DMS153 treated with DMSO at 0.1 percent for 48 hours (cell line): ENCODE measurements at regions not wholly inside any gene's neighbourhood (a gene's known extent, or its start where the extent isn't known, plus 50 kb on each side); places are given as distances from the start of the nearest gene placed in this dataset.
"Not testable (repeated sequence)": the region's sequence is repeated elsewhere in the genome, so short reads cannot be mapped to it uniquely, and the experiment has no call there.

Experiments used
- DNase-seq: peaks from one replicate; lab custom pipeline; 2025; ENCODE audit not compliant: unreplicated experiment; lab: John Stamatoyannopoulos, UW

DNA sequence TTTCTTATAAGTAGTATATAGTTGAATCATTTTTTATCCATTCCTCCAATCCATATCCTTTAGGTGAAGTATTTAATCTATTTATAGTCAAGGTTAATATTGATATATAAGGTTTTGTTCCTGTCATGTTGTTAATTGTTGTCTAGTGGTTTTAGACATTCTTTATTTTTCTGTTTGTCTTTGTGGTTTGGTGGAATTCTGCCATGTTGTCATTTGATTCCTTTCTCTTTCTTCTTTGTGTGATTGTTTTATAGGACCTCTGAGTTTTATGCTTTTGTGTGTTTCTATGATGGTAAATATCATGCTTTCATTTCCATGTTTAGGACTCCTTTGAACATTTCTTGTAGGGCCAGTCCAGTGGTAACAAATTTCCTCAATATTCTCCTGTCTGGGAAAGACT, 450.3 kb upstream of the BTBD3 start:
- no peak for DNase-seq

DNA sequence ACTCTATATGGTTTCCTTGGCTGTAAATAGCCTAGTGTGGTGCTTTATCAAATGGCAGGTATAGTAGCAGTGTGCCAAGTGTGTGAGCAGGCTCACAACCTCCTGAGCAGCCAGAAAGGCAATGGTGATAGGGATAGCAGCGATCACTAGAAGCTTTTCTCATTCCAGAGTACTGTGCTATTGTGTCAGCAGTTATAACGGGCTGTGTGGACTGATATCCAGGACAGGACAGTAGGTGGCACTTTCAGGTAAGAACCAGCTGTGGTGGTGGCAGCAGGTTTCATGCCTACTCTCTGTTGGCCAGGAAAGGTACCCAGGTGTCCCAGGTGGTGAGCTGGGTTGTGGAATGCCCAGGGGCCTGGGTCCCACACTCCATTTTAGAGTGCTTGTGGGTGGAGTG, 448.8 kb upstream of the BTBD3 start:
- no peak for DNase-seq

DNA sequence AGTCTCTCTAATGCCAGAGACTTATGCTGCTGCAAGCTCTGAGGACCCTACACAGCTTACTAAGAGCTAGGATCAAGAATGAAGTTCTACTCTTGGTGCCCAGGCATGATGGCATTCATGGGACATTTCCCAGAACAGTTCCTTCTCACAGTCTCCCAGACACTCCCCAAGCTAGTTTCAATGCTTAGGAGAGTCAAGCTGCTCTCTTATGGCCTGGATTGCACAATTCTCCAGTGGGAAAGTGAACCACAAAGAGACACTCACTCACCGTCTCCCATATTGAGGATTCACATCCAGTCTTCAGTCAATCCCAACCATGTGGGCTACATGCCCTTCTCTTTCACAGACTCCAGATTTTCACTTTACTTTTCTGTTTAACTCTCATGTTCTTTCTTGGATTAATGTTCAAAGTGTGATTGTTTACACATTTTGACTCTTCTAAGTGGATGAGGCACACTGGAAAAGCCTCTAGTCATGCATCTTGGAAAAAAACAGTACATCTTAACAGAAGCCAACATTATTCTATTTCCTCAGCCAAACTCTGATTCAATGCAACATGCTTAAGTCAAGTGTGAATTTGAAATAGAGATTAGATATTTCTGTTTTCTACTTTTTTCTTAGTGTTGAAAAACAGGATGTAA, 447.8 kb upstream of the BTBD3 start:
- DNase-seq, result no peak

DNA sequence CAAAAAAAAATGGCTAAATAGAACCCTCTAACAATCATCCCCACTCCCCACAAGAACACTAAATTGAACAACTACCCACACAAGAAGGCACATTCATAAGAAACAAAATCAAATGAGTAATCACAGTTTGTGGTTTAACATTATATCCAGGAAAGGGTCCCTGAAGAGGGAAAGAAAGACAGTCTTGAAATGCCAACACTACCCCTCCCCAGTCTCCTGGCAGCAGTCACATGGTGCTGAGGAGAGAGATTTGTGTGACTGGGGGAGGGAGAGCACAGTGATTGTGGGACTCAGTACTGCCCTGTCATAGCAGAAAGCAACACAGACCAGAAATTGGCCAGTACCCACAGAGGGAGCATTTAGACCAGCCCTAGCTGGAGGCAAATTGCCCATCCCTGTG, 443.7 kb upstream of the BTBD3 start:
- no peak for DNase-seq

DNA sequence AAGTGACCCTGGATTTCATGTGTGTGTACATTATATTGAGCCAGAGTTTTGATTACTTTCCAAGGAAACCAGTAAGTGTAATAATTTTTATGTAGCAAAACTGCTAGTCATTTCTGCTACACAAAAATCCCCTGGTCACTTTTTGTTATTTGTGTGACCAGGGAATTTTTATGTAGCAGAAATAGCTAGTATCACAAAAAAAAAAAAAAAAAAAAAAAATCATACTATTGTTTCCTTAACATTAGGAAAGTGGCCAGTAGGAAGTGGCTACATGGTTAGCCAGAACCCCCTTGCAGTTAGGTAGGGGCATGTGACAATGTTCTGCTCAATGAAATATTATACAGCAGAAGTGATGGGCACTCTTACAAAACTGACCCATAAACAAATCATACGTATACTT, 434.0 kb upstream of the BTBD3 start:
- no peak for DNase-seq

DNA sequence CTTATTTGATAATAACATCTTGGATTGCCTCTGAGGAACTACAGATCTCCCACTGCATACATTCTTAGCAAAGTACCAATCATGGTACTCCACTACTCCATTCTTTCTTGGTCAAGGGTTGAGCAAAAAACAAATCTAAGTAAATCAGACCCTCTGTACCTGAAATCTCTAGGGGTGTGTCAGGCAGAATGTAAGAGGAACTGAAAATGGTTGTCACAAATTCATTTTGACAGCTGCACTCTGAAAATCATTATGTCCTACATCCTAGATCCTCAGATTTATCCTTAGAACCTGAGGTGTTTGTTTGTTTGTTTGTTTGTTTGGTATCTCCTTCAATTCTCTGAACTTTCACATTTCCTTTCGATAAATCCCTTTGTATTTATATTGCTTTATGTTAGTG, 433.2 kb upstream of the BTBD3 start:
- no peak for DNase-seq

DNA sequence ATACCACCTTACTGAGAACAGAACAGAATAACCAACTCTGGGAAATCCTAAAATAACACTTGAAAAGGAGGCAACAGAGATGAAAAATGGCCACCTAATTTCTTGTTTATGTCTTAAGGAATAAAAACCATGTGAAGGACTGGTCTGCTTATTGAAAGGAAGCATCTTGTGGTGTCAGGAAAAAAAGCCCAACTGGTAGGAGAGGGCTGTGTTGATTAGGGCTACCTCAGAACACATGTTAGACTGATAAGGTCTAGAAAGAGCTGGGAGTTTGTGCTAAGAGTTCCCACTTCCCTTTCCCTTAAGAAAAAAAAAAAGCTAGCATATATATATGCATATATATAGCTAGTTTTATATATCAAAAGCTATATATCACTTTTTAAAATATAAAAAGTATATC, 425.3 kb upstream of the BTBD3 start:
- DNase-seq, result no peak

DNA sequence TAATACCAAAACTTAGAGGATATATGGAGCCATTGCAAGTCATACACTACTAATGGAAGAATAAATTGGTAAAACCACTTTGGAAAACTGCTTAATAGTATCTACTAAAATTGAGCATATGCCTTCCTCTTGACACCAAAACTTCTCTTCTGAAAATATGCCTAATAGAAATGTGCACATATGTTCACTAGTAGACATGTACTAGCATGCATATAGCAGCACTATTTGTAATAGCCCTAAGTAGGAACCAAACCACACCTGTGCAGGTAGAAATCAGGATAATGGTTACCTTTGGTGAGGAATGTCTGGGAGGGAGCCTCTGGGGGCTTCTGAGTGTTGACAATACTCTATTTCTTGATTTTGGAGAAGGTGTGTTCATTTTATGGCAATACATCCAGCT, 424.8 kb upstream of the BTBD3 start:
- DNase-seq, result no peak

DNA sequence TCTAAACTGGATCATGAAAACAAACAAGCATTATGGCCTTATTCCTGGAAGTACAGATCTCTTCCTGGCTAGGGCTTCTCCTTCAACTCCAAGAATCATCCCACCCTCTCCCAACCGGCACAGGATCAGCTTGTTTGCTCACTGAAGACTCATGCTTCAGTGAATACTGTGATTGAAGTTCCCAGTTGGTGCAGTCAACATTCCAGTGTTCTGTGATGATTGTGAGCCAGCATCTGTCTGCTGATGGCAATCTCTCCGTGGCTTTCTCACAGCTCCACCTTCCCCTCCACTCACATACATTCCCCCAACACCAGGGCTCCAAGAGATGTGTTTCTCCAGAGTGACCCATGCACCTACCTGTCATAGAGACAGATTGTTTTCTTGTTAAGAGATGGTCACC, 421.3 kb upstream of the BTBD3 start:
- no peak for DNase-seq

DNA sequence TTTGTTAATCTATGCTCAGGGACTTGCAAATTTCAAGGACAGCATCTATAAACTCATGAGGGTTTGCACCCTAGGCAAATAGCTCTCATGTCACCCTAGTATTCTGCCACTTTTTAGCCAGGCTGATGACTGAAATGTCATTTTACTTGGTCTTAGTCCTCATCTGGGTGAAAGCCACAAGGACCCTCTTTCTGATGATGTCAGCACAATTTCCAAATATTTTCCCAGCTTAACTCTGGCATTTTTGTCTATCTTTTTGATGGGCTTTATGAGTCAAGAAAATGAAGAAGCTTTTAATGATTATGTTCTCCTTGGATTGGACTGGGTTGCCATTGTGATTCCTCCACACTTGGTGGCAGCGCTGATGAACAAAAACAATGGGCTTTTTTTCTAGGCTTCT, 420.1 kb upstream of the BTBD3 start:
- DNase-seq, result no peak

DNA sequence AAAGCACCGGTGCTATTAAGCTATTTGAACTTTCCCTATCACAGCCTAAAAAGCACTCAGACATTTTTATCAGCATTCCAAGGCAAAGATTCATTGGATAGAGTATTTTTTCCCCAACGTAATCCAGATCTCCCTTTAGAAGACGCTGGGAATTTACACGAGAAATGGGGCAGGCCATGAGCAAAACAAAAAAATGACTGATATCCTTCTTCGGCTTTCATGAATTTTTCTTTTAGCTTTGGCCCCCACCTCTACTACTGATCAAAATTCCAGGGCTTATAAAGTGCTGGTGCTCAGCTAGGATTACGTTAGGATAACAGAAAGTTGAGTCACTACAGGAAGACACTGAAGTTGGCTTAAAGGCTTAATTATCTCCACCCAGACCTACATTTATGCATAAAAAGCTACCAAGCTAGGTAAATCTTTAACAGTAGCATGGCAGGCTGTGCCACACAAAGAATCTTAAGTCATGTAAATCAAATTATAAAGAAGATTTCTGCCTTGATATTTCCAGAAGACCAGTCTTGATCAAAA, 418.5 kb upstream of the BTBD3 start:
- DNase-seq, result no peak

DNA sequence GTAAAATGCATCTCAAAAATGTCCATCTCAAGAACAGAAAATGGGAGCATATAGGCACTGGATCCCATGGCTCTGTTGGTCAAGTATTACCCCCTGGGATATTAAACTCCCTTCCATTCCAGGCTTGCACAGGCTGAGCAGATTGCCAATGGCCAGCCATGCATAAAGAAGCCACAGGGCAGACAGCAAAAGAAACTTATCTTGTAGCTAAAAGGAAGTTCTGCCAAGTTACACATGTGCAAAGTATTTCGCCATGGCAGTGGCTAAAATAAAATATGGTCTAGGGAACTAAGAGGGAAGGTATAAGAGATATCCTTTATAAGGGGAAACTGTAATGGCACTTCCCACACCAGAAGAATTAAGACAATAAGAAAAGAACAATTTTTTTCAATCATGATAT, 415.6 kb upstream of the BTBD3 start:
- no peak for DNase-seq

DNA sequence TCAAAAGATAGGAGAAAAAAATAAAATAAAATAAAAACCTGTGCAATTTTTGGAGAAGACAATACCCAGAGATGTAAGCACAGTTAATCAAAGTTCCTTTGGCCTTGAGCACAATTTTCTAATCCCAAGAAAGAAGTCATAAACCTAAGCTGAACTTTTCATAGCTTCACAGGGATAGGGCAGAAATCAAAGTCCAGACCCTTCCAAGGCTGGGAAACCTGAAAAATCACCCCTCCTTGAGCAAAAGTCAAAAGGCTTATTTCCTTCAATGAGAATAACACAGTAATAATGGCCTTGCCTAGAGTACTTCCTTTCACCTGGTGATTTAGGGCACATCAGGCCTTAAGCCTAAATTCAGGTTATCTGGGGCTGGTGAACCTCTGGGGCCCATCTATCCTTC, 415.0 kb upstream of the BTBD3 start:
- no peak for DNase-seq

DNA sequence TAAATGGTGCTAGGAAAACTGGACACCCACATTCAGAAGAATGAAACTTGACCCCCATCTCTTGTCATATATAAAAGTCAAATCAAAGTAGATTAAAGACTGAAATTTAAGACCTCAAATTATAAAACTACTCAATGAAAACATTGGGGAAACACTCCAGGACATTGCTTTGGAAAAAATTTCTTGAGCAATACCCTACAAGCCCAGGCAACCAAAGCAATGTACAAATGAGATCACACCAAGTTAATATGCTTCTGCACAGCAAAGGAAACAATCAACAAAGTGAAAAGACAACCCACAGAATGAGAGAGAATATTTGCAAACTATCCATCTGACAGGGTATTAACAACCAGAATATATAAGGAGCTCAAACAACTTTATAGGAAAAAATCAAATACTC, 407.9 kb upstream of the BTBD3 start:
- no peak for DNase-seq

DNA sequence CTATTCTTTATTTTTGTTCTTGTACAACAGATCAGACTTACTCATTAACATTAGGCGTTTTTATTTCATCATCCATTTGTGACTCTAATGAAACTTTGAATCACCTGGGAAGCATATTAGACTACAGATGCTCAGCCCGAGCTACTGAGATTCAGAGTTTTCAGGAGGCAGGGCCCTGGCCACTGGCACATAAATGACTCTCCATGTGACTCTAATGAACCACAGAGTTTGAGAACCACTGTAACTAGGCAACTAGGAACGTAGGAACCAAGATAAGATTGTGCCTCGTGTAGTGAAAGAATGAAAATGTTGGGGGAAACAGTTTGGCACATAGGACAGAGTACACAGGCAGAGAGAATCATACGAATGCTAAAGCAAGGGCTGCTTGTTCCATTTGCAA, 405.9 kb upstream of the BTBD3 start:
- DNase-seq, result no peak

DNA sequence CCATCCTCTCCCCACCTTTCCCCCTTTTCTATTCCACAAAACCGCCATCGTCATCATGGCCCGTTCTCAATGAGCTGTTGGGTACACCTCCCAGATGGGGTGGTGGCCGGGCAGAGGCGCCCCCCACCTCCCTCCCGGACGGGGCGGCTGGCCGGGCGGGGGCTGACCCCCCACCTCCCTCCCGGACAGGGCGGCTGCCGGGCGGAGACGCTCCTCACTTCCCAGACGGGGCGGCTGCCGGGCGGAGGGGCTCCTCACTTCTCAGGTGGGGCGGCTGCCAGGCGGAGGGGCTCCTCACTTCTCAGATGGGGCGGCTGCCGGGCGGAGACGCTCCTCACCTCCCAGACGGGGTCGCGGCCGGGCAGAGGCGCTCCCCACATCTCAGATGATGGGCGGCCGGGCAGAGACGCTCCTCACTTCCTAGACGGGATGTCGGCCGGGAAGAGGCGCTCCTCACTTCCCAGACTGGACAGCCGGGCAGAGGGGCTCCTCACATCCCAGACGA, 404.4 kb upstream of the BTBD3 start:
- DNase-seq, result not testable (repeated sequence)

DNA sequence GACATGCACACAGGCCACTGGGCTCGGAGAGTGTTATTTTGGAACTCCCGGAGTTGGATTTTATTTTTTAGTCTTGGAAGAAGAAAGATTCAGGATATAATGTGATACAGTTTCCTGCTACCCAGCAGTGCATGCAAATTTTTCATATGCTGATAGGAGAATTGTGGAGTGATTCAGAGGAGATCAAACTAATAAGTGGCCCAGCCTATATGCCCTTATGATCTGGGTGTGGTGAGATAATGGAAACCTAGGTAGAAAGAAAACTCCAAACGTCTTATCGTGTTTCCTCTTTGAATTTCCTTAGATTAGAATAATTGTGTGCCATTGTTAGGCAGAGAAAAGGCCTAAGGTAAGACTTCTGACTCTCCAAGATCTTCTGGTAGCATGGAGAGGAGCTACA, 401.2 kb upstream of the BTBD3 start:
- DNase-seq, result no peak

DNA sequence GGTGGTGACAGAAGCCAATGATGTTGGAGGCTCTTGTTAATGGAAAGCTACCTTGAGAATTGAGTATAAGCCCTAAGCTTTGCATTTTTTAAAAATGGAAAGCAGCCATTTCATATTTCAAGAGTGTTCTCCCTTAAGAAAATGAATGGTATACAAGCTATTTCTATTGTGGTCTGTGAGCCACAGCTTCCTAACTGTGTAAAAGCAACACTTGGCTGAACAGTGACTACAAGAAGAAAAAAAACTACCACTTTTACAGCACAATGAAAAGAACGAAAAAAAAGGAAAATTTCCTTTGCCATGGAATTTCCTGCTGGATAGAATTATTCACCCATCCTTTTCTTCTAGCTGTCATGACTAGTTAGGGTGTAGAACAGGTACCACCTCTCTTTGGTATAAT, 397.1 kb upstream of the BTBD3 start:
- DNase-seq, result no peak

DNA sequence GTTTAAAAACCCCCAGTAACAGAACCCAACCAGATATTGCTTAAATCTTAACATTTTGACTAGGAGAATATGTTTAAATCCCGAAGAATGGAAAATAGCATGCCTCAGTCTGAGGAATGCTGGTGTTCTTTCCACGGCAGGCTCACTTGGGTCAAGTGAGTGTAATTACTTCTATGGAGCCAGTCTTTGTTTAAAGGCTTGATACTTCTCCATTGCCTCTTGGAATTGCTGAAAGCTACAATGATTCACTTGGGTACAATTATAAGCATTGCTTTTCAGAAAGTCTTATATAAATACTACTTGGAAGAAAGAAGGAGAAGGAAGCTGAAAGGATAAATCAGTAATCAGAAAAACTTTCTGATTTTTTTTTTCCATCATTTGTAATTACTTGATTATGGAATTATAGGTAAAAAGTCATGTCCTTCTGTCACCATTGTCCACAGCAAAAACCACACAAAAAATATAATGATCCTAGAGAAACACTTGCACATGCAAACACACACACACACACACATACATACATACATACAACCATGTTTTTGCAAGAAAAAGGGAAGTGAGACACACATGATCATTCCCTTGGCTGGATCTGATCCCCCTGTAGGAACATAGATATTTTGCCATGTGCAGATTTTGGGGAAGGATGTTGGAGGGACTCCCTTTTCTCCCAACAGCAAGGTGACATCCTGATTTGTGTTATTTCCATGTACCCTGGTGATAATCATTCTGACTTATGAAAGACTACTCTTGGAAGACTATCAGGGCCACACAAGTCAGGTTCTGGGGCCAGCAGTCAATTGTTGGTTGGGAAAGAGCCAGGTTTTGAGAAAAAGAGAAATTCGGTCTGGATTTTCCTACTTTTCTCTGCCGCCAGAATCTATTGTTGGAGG, 396.0 kb upstream of the BTBD3 start:
- DNase-seq, result no peak

DNA sequence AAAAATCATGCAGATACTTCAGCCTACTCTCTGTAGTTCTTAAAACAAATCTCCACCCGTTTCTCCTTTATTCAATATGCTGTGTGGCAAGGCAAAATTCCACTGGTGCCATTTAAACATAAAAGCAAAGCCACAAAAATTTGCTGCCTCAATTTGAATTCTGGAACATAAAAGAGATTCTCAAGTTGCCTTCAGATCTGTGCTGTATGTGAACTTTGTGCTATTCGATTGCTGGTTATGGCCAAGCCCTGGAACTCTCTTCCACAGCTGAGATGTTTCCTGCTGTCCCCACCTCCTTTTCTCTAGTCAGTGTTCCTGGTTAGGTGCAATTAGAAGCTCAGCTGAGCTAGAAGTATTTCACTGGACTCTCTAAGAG, 395.3 kb upstream of the BTBD3 start:
- DNase-seq, result no peak

DNA sequence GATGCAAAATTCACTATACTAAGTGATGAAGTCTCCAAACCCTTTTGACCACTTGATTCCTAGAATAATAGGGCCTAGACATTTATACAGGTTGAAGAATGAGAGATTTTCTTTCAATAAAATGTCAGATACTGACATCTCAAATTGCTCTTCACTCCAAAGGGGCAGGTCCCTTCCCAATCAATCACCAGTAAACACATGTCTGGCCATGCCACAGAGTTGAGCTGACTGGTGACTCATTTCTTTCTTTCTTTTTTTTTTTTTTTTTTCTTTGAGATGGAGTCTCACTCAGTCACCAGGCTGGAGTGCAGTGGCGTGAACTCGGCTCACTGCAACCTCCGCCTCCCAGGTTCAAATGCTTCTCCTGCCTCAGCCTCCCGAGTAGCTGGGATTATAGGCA, 388.6 kb upstream of the BTBD3 start:
- no peak for DNase-seq

DNA sequence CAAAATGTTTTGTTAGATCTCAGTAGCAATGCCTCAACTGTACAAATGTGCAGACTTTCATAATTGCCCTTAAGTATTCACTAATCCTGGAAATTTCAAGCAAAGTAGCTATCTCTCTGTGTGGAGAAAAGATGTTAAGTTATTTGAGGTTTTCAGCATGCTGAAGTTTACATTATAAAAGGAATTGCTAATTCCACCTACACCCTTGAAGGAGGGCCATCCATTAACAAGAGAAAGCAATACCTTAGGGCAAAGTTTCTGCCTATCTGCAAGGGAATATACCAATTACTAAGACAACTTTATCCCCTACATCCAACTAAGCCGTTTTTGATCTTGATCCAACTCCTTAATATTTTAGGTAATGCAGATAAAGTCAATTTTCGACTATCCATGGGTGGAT, 380.7 kb upstream of the BTBD3 start:
- DNase-seq, result no peak
